HEK293 (cell line): ENCODE measurements at regions not wholly inside any gene's neighbourhood (a gene's known extent, or its start where the extent isn't known, plus 50 kb on each side); places are given as distances from the start of the nearest gene placed in this dataset.
A peak's percentile ranks its signal among the peaks of the same experiment; 100 is the strongest.

Experiments used
- ELK4 ChIP-seq: IDR thresholded peaks from 2 replicates; pipeline ENCODE4 v1.6.1; 2011; ENCODE audit warnings: mild to moderate bottlenecking, low read depth, low read length, borderline replicate concordance
- GFI1B ChIP-seq: fragments of 450-650 bp; formaldehyde crosslinking; IDR thresholded peaks from 2 replicates; pipeline ENCODE4 v1.5.1; 2016; ENCODE audit warnings: missing biosample characterization, missing genetic modification characterization
- KLF10 ChIP-seq: fragments of 450-650 bp; IDR thresholded peaks from 2 replicates; pipeline ENCODE4 v1.5.1; 2018; ENCODE audit warnings: missing biosample characterization, mild to moderate bottlenecking, missing genetic modification characterization
- PRDM1 ChIP-seq: fragments of 450-650 bp; formaldehyde crosslinking; IDR thresholded peaks from 2 replicates; pipeline ENCODE4; 2016; ENCODE audit warnings: missing biosample characterization, missing genetic modification characterization
- ZBTB11 ChIP-seq: fragments of 450-650 bp; formaldehyde crosslinking; conservative IDR thresholded peaks from 2 replicates; pipeline ENCODE4 v1.5.1; 2016; ENCODE audit warnings: low read depth, missing biosample characterization, missing genetic modification characterization
- ZBTB8A ChIP-seq: fragments of 450-650 bp; formaldehyde crosslinking; IDR thresholded peaks from 2 replicates; pipeline ENCODE4 v1.5.1; 2016; ENCODE audit warnings: missing biosample characterization, missing genetic modification characterization
- ZFP37 ChIP-seq: fragments of 450-650 bp; formaldehyde crosslinking; IDR thresholded peaks from 2 replicates; pipeline ENCODE4 v1.5.1; 2016; ENCODE audit warnings: missing biosample characterization, missing genetic modification characterization
- ZNF174 ChIP-seq: fragments of 450-650 bp; formaldehyde crosslinking; IDR thresholded peaks from 2 replicates; pipeline ENCODE4 v1.5.0; 2017; ENCODE audit warnings: missing biosample characterization, mild to moderate bottlenecking, missing genetic modification characterization
- ZNF184 ChIP-seq: fragments of 450-650 bp; IDR thresholded peaks from 2 replicates; pipeline ENCODE4 v1.5.1; 2018; ENCODE audit warnings: missing biosample characterization, mild to moderate bottlenecking, missing genetic modification characterization
- ZNF23 ChIP-seq: fragments of 450-650 bp; formaldehyde crosslinking; IDR thresholded peaks from 2 replicates; pipeline ENCODE4 v1.5.1; 2016; ENCODE audit warnings: missing biosample characterization, missing genetic modification characterization, borderline replicate concordance
- ZNF26 ChIP-seq: fragments of 450-650 bp; formaldehyde crosslinking; IDR thresholded peaks from 2 replicates; pipeline ENCODE4 v1.5.1; 2016; ENCODE audit warnings: missing biosample characterization, missing genetic modification characterization
- ZNF274 ChIP-seq, 2 experiments: fragments of 200-500 bp in 1 of 2; fragments of 450-650 bp in 1 of 2; sonication (Bioruptor generic) in 1 of 2; formaldehyde crosslinking in 1 of 2; IDR thresholded peaks; 2 replicates each; pipeline versions ENCODE4 v1.5.1 to v1.6.1; 2014 to 2016; ENCODE audit warnings: borderline replicate concordance in 1 of 2, inconsistent platforms in 1 of 2, low read length in 1 of 2, missing biosample characterization in 1 of 2, missing genetic modification characterization in 1 of 2
- ZNF398 ChIP-seq: fragments of 450-650 bp; formaldehyde crosslinking; IDR thresholded peaks from 2 replicates; pipeline ENCODE4 v1.5.1; 2017; ENCODE audit warnings: missing biosample characterization, missing genetic modification characterization
- ZNF585B ChIP-seq: fragments of 450-650 bp; formaldehyde crosslinking; IDR thresholded peaks from 2 replicates; pipeline ENCODE4 v1.5.1; 2016; ENCODE audit warnings: missing biosample characterization, missing genetic modification characterization
- ZNF621 ChIP-seq: fragments of 450-650 bp; formaldehyde crosslinking; IDR thresholded peaks from 2 replicates; pipeline ENCODE4 v1.5.1; 2017; ENCODE audit warnings: missing biosample characterization, missing genetic modification characterization
- ZNF624 ChIP-seq: fragments of 450-650 bp; formaldehyde crosslinking; IDR thresholded peaks from 2 replicates; pipeline ENCODE4 v1.5.1; 2017; ENCODE audit warnings: missing biosample characterization, missing genetic modification characterization
- ZNF76 ChIP-seq: fragments of 450-650 bp; formaldehyde crosslinking; IDR thresholded peaks from 2 replicates; pipeline ENCODE4; 2016; ENCODE audit warnings: low read depth, missing biosample characterization, missing genetic modification characterization, borderline replicate concordance
- TF ChIP-seq, protein P1 (sequence below): fragments of 450-650 bp; formaldehyde crosslinking; IDR thresholded peaks from 2 replicates; pipeline ENCODE4 v1.5.1; 2016; ENCODE audit warnings: missing biosample characterization, missing genetic modification characterization
- TF ChIP-seq, protein P2 (sequence below): fragments of 450-650 bp; formaldehyde crosslinking; IDR thresholded peaks from 2 replicates; pipeline ENCODE4 v1.5.1; 2016; ENCODE audit warnings: missing biosample characterization, missing genetic modification characterization
- TF ChIP-seq, protein P3 (sequence below): fragments of 450-650 bp; formaldehyde crosslinking; optimal IDR thresholded peaks from 2 replicates; pipeline ENCODE3; 2016; ENCODE audit warnings: missing biosample characterization, mild to moderate bottlenecking, missing genetic modification characterization

DNA sequence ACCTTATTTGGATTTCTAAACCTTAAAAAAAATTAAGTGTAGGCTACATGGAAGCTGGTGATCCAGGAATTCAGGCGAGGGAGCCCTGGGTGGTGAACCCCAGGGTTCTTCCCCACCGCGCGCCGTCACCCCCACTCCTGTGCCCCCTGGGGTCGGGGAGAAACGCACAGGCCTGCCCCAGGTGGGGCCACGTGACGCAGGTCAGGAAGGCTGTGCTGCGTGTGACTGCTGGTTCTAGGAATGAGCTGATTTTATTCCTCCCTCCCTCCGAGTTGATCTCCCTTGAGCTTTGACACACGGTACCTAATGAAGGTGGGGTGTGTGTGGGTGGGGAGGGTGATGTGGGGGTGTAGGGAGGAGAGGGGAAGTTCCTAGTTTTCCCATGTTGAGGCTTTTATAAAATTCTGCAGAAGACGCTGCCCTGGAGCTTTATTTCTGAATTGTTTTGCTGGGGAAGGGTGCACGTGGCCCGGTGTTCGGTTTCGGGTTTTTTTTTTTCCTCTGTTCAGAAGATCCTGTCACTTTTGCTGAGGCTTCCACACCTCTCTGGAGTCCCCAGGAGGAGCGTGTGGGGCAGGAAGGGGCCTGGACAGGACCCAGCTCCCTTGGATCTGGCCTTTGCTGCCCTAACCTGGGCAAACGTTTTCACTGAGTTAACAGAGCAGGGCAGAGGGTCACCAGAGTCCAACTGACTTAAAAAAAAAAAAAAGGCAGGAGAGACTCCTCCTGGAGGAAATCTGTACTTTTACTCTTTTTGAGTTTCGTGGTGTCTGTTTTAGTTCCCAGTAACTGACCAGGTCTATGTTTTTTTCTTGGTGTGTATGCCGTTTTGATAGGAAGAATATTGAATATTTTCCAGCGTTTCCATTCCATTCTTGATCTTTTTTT is 55.8 kb upstream of the GSE1 start (continued):
- TF ChIP-seq ELK4 (no peak), ZNF26 (tag by site-specific recombination) (no peak), ZBTB11 (tag by site-specific recombination) (no peak), ZNF621 (tag by site-specific recombination) (no peak), KLF10 (tag by site-specific recombination) (no peak), ZNF398 (peak; percentile 47), ZFP37 (no peak), ZNF585B (tag by site-specific recombination) (no peak), GFI1B (tag by site-specific recombination) (no peak; the same call in 1 of the 2 replicates), ZNF274 (IDR thresholded peaks at IDR 0.05; ENCODE audit: low read length) (no peak), ZNF274 (tag by site-specific recombination; IDR thresholded peaks at IDR 0.05; ENCODE audit: borderline replicate concordance) (no peak), ZNF174 (tag by site-specific recombination) (no peak), PRDM1 (tag by site-specific recombination) (peak; percentile 40; the same call in 1 of the 2 replicates), ZNF23 (tag by site-specific recombination) (no peak), ZNF624 (no peak), ZBTB8A (tag by site-specific recombination) (no peak), ZNF76 (tag by site-specific recombination) (no peak), ZNF184 (no peak)
- TF ChIP-seq, protein P1, sequence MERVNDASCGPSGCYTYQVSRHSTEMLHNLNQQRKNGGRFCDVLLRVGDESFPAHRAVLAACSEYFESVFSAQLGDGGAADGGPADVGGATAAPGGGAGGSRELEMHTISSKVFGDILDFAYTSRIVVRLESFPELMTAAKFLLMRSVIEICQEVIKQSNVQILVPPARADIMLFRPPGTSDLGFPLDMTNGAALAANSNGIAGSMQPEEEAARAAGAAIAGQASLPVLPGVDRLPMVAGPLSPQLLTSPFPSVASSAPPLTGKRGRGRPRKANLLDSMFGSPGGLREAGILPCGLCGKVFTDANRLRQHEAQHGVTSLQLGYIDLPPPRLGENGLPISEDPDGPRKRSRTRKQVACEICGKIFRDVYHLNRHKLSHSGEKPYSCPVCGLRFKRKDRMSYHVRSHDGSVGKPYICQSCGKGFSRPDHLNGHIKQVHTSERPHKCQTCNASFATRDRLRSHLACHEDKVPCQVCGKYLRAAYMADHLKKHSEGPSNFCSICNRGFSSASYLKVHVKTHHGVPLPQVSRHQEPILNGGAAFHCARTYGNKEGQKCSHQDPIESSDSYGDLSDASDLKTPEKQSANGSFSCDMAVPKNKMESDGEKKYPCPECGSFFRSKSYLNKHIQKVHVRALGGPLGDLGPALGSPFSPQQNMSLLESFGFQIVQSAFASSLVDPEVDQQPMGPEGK (tag by site-specific recombination): peak; percentile 92
- TF ChIP-seq, protein P2, sequence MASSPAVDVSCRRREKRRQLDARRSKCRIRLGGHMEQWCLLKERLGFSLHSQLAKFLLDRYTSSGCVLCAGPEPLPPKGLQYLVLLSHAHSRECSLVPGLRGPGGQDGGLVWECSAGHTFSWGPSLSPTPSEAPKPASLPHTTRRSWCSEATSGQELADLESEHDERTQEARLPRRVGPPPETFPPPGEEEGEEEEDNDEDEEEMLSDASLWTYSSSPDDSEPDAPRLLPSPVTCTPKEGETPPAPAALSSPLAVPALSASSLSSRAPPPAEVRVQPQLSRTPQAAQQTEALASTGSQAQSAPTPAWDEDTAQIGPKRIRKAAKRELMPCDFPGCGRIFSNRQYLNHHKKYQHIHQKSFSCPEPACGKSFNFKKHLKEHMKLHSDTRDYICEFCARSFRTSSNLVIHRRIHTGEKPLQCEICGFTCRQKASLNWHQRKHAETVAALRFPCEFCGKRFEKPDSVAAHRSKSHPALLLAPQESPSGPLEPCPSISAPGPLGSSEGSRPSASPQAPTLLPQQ (tag by site-specific recombination): peak; percentile 87
- TF ChIP-seq, protein P3, sequence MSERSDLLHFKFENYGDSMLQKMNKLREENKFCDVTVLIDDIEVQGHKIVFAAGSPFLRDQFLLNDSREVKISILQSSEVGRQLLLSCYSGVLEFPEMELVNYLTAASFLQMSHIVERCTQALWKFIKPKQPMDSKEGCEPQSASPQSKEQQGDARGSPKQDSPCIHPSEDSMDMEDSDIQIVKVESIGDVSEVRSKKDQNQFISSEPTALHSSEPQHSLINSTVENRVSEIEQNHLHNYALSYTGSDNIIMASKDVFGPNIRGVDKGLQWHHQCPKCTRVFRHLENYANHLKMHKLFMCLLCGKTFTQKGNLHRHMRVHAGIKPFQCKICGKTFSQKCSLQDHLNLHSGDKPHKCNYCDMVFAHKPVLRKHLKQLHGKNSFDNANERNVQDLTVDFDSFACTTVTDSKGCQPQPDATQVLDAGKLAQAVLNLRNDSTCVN (tag by site-specific recombination): no peak
